Astrocyte (in vitro differentiated cells and primary cell): ENCODE measurements at regions not wholly inside any gene's neighbourhood (a gene's known extent, or its start where the extent isn't known, plus 50 kb on each side); places are given as distances from the start of the nearest gene placed in this dataset.

Experiments
- DNase-seq: peaks from one replicate; pipeline ENCODE4 v3.0.0-alpha.2; 2010; ENCODE audit warnings: low read depth
- FAIRE-seq: peaks from 2 replicates; lab custom pipeline; 2011; peaks lifted over from hg19 to GRCh38; lab: Jason Lieb, UNC
- H2AFZ ChIP-seq: 2 replicates; pipeline ENCODE4 v1.6.0; 2012; ENCODE audit warnings: low read depth, low read length, inconsistent platforms
- H3K27ac ChIP-seq: 2 replicates; pipeline ENCODE4 v1.5.1; 2011; ENCODE audit warnings: low read depth, low read length, inconsistent platforms
- H3K27me3 ChIP-seq: 2 replicates; pipeline ENCODE4 v1.6.0; 2011; ENCODE audit warnings: low read length, inconsistent platforms; ENCODE audit not compliant: insufficient read depth
- H3K36me3 ChIP-seq: 2 replicates; pipeline ENCODE4 v1.5.1; 2011; ENCODE audit warnings: low read length, inconsistent platforms; ENCODE audit not compliant: insufficient read depth
- H3K4me1 ChIP-seq: 2 replicates; pipeline ENCODE4 v1.5.1; 2011; ENCODE audit warnings: low read length, inconsistent platforms; ENCODE audit not compliant: insufficient read depth
- H3K4me2 ChIP-seq: 2 replicates; pipeline ENCODE4 v1.6.0; 2012; ENCODE audit warnings: low read length, inconsistent platforms
- H3K4me3 ChIP-seq: 2 replicates; pipeline ENCODE4 v1.5.1; 2011; ENCODE audit warnings: low read depth, mild to moderate bottlenecking, low read length, inconsistent platforms; ENCODE audit not compliant: insufficient read depth
- H3K79me2 ChIP-seq: 2 replicates; pipeline ENCODE4 v1.6.0; 2012; ENCODE audit warnings: mild to moderate bottlenecking, low read length, inconsistent platforms; ENCODE audit not compliant: insufficient read depth
- H3K9ac ChIP-seq: 2 replicates; pipeline ENCODE4 v1.6.0; 2012; ENCODE audit warnings: mild to moderate bottlenecking, low read length, inconsistent platforms
- H3K9me3 ChIP-seq: 2 replicates; pipeline ENCODE4 v1.5.1; 2012; ENCODE audit warnings: low read depth, mild to moderate bottlenecking, low read length, inconsistent platforms; ENCODE audit not compliant: insufficient read depth
- H4K20me1 ChIP-seq: 2 replicates; pipeline ENCODE4 v1.6.0; 2012; ENCODE audit warnings: low read length, inconsistent platforms; ENCODE audit not compliant: insufficient read depth
- H3K27ac Mint-ChIP-seq: one replicate; pipeline ENCODE4 v1.8.0; 2021; ENCODE audit warnings: mild to moderate bottlenecking, mixed read lengths; ENCODE audit not compliant: unreplicated experiment
- H3K27me3 Mint-ChIP-seq: one replicate; pipeline ENCODE4 v1.8.0; 2021; ENCODE audit warnings: low read depth, mixed read lengths; ENCODE audit not compliant: unreplicated experiment
- H3K36me3 Mint-ChIP-seq: one replicate; pipeline ENCODE4 v1.8.0; 2021; ENCODE audit warnings: low read depth, mixed read lengths; ENCODE audit not compliant: unreplicated experiment
- H3K4me1 Mint-ChIP-seq: one replicate; pipeline ENCODE4 v1.8.0; 2021; ENCODE audit warnings: low read depth, mixed read lengths; ENCODE audit not compliant: unreplicated experiment
- H3K4me3 Mint-ChIP-seq: one replicate; pipeline ENCODE4 v1.8.0; 2021; ENCODE audit warnings: mild to moderate bottlenecking, moderate library complexity, mixed read lengths; ENCODE audit not compliant: unreplicated experiment
- H3K9me3 Mint-ChIP-seq: one replicate; pipeline ENCODE4 v1.8.0; 2021; ENCODE audit warnings: mild to moderate bottlenecking, mixed read lengths; ENCODE audit not compliant: unreplicated experiment
- EZH2 ChIP-seq: IDR thresholded peaks from 2 replicates; pipeline ENCODE4 v1.6.1; 2012; ENCODE audit warnings: mild to moderate bottlenecking, low read length, inconsistent platforms; ENCODE audit not compliant: insufficient read depth
- TF ChIP-seq, protein P1 (sequence below): IDR thresholded peaks from 2 replicates; pipeline ENCODE4 v1.5.1; 2011; ENCODE audit warnings: low read depth, mild to moderate bottlenecking, inconsistent platforms, low read length, moderate library complexity; ENCODE audit not compliant: insufficient read depth

GRCh38 chr13:57375876-57376275 lies 208.9 kb downstream of the PRR20E start:
- Mint-ChIP-seq H3K4me3 (no peak overlapping the region), H3K9me3 (no peaks in the 10 kb centered on the region), H3K36me3 (no peaks in the 10 kb centered on the region), H3K27ac (no peak overlapping the region), H3K27me3 (no peaks in the 10 kb centered on the region), H3K4me1 (no peaks in the 10 kb centered on the region)
- Histone ChIP-seq H3K36me3 (no peaks in the 10 kb centered on the region), H3K27ac (no peak overlapping the region), H3K27me3 (no peaks in the 10 kb centered on the region), H3K9ac (no peak overlapping the region), H3K4me1 (no peaks in the 10 kb centered on the region), H3K79me2 (no peaks in the 10 kb centered on the region), H3K4me3 (no peak overlapping the region), H3K9me3 (no peaks in the 10 kb centered on the region), H3K4me2 (no peak overlapping the region), H4K20me1 (no peaks in the 10 kb centered on the region), H2AFZ (no peak overlapping the region)
- no peak for DNase-seq
- no peak for FAIRE-seq
- TF ChIP-seq, protein P1, sequence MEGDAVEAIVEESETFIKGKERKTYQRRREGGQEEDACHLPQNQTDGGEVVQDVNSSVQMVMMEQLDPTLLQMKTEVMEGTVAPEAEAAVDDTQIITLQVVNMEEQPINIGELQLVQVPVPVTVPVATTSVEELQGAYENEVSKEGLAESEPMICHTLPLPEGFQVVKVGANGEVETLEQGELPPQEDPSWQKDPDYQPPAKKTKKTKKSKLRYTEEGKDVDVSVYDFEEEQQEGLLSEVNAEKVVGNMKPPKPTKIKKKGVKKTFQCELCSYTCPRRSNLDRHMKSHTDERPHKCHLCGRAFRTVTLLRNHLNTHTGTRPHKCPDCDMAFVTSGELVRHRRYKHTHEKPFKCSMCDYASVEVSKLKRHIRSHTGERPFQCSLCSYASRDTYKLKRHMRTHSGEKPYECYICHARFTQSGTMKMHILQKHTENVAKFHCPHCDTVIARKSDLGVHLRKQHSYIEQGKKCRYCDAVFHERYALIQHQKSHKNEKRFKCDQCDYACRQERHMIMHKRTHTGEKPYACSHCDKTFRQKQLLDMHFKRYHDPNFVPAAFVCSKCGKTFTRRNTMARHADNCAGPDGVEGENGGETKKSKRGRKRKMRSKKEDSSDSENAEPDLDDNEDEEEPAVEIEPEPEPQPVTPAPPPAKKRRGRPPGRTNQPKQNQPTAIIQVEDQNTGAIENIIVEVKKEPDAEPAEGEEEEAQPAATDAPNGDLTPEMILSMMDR = no peak
- no peak for TF ChIP-seq EZH2

DNA sequence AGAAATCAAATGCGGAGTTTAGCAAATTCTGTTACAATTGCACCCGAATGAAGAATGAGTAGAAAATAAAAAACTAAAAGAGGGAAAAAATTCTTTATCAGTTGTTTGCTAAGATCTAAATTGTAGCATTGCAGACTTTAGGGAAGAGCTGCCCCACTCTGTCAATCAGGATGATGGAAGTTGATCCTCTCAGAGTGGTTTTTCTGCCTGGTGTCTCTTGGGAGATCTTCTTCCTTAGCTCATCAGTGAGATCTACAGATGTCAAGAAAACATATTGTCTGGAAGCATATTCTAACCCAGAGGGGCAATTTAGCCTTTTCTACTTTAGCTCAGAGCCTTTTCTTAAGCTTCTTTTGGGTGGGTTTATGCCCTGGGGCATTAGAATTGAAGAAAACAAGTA lies 223.2 kb upstream of the PCDH17 start:
- H3K4me1 Mint-ChIP-seq = peaks cover 6% of the 10 kb centered on the region
- no peaks in the 10 kb centered on the region for H3K27me3 Mint-ChIP-seq
- no peak overlapping the region for H3K4me3 ChIP-seq
- H3K9me3 ChIP-seq = peaks cover 3% of the 10 kb centered on the region
- H3K27ac Mint-ChIP-seq = no peak overlapping the region
- FAIRE-seq (no peak), DNase-seq (no peak)
- no peak overlapping the region for H3K4me3 Mint-ChIP-seq
- H3K36me3 ChIP-seq = no peaks in the 10 kb centered on the region
- H3K9me3 Mint-ChIP-seq = no peaks in the 10 kb centered on the region
- no peak overlapping the region for H2AFZ ChIP-seq
- TF ChIP-seq, protein P1 = no peak
- no peak for TF ChIP-seq EZH2
- H4K20me1 ChIP-seq = no peaks in the 10 kb centered on the region
- no peak overlapping the region for H3K4me2 ChIP-seq
- H3K79me2 ChIP-seq = no peaks in the 10 kb centered on the region
- no peak overlapping the region for H3K9ac ChIP-seq
- H3K27me3 ChIP-seq = no peaks in the 10 kb centered on the region
- H3K4me1 ChIP-seq = no peaks in the 10 kb centered on the region
- H3K36me3 Mint-ChIP-seq = no peaks in the 10 kb centered on the region
- no peak overlapping the region for H3K27ac ChIP-seq

DNA sequence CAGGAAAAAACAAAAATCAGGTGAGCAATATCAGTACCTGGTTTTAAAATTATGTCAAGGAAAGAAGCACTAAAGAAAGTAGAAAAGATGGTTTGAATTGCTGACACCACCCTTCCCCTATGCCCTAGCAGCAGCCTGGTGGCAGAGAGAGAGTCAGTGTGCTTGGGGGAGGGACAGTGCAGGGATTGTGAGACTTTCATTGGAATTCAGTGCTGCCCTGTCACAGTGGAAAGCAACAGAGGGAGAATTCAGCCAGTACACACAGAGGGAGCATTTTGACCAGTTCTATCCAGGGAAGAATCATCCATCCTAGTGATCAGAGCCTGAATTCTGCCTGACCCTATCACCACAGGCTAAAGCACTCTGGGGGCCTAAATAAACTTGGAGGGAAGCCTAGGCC lies 222.4 kb upstream of the PCDH17 start:
- H3K36me3 Mint-ChIP-seq = no peaks in the 10 kb centered on the region
- Histone ChIP-seq H3K27ac (no peak overlapping the region), H3K9ac (no peak overlapping the region), H4K20me1 (no peaks in the 10 kb centered on the region), H2AFZ (no peak overlapping the region), H3K9me3 (peaks cover 3% of the 10 kb centered on the region), H3K4me3 (no peak overlapping the region), H3K27me3 (no peaks in the 10 kb centered on the region), H3K4me1 (no peaks in the 10 kb centered on the region), H3K79me2 (no peaks in the 10 kb centered on the region), H3K36me3 (no peaks in the 10 kb centered on the region), H3K4me2 (no peak overlapping the region)
- no peak overlapping the region for H3K4me3 Mint-ChIP-seq
- H3K4me1 Mint-ChIP-seq = peaks cover 6% of the 10 kb centered on the region
- no peak for TF ChIP-seq EZH2
- TF ChIP-seq, protein P1 = no peak
- no peak overlapping the region for H3K27ac Mint-ChIP-seq
- FAIRE-seq (no peak), DNase-seq (no peak)
- H3K9me3 Mint-ChIP-seq = no peaks in the 10 kb centered on the region
- H3K27me3 Mint-ChIP-seq = no peaks in the 10 kb centered on the region
